Activated CD4-positive, alpha-beta T cell treated with anti-CD3 and anti-CD28 coated beads for 4 hours (primary cell): ENCODE measurements at regions not wholly inside any gene's neighbourhood (a gene's known extent, or its start where the extent isn't known, plus 50 kb on each side); places are given as distances from the start of the nearest gene placed in this dataset.
"Not testable (repeated sequence)": the region's sequence is repeated elsewhere in the genome, so short reads cannot be mapped to it uniquely, and the experiment has no call there.

Source experiments
- DNase-seq, 2 donors: peaks; one replicate each; pipeline ENCODE4 v3.0.0-alpha.2; 2020

- no peak for DNase-seq
Observed at GRCh38 chr1:67482733-67483482, 52.7 kb upstream of the SERBP1 start.

GRCh38 chr1:67484492-67484891, 54.3 kb upstream of the SERBP1 start:
- no peak for DNase-seq

GRCh38 chr1:67485046-67485811, 55.0 kb upstream of the SERBP1 start:
- no peak for DNase-seq

- DNase-seq, result no peak
Observed at GRCh38 chr1:67489643-67490042, 59.4 kb upstream of the SERBP1 start.

- no peak for DNase-seq
Observed at GRCh38 chr1:67491280-67491679, 61.1 kb upstream of the SERBP1 start.

GRCh38 chr1:67493148-67493547, 62.9 kb upstream of the SERBP1 start:
- no peak for DNase-seq

- DNase-seq, result no peak
Observed at GRCh38 chr1:67495327-67495726, 65.1 kb upstream of the SERBP1 start.

- DNase-seq, result no peak
Observed at GRCh38 chr1:67496329-67496728, 66.1 kb upstream of the SERBP1 start.

- peak; percentile 78 to 83 for DNase-seq
Observed at GRCh38 chr1:67500413-67500959, 70.3 kb upstream of the SERBP1 start.

- no peak for DNase-seq
Observed at GRCh38 chr1:67503974-67504373, 73.8 kb upstream of the SERBP1 start.

- not testable (repeated sequence) for DNase-seq
Observed at GRCh38 chr1:67513392-67514294, 83.4 kb upstream of the SERBP1 start.

GRCh38 chr1:67514300-67514699, 84.1 kb upstream of the SERBP1 start:
- DNase-seq, result no peak

GRCh38 chr1:67514786-67515185, 84.6 kb upstream of the SERBP1 start:
- no peak for DNase-seq

- DNase-seq, result no peak
Observed at GRCh38 chr1:67515324-67516080, 85.3 kb upstream of the SERBP1 start.

- DNase-seq, result no peak
Observed at GRCh38 chr1:67517046-67517445, 86.8 kb upstream of the SERBP1 start.

GRCh38 chr1:67522001-67522441, 91.8 kb upstream of the SERBP1 start:
- DNase-seq, result no peak

- no peak for DNase-seq
Observed at GRCh38 chr1:67522793-67523192, 92.6 kb upstream of the SERBP1 start.

GRCh38 chr1:67524143-67525052, 94.2 kb upstream of the SERBP1 start:
- no peak for DNase-seq

GRCh38 chr1:67525053-67525760, 95.0 kb upstream of the SERBP1 start:
- no peak for DNase-seq

GRCh38 chr1:67528141-67528540, 97.9 kb upstream of the SERBP1 start:
- no peak for DNase-seq
